Fibroblast of peridontal ligament (primary cell): ENCODE measurements at regions not wholly inside any gene's neighbourhood (a gene's known extent, or its start where the extent isn't known, plus 50 kb on each side); places are given as distances from the start of the nearest gene placed in this dataset.
"Not testable (repeated sequence)": the region's sequence is repeated elsewhere in the genome, so short reads cannot be mapped to it uniquely, and the experiment has no call there.

Source experiments
- DNase-seq: peaks from one replicate; pipeline ENCODE4 v3.0.0-alpha.2; 2010; ENCODE audit errors: extremely low read depth

GRCh38 chr2:53366543-53366942 lies 401.1 kb upstream of the CHAC2 start:
- no peak for DNase-seq

GRCh38 chr2:53362934-53363333 lies 404.7 kb upstream of the CHAC2 start:
- DNase-seq = no peak

GRCh38 chr2:53356291-53356905 lies 411.2 kb upstream of the CHAC2 start:
- DNase-seq = no peak

GRCh38 chr2:53353135-53354114 lies 414.2 kb upstream of the CHAC2 start:
- DNase-seq = peak; percentile 45

- DNase-seq = no peak
Observed at GRCh38 chr2:53347269-53347668, 420.3 kb upstream of the CHAC2 start.

- DNase-seq = no peak
Observed at GRCh38 chr2:53342248-53342647, 425.4 kb upstream of the CHAC2 start.

GRCh38 chr2:53334610-53335009 lies 433.0 kb upstream of the CHAC2 start:
- DNase-seq = peak; percentile 2

- no peak for DNase-seq
Observed at GRCh38 chr2:53331667-53332066, 435.9 kb upstream of the CHAC2 start.

- no peak for DNase-seq
Observed at GRCh38 chr2:53317861-53318260, 449.7 kb upstream of the CHAC2 start.

GRCh38 chr2:53315149-53315548 lies 452.5 kb upstream of the CHAC2 start:
- no peak for DNase-seq

- DNase-seq = no peak
Observed at GRCh38 chr2:53314718-53315117, 452.9 kb upstream of the CHAC2 start.

GRCh38 chr2:53313644-53314043 lies 454.0 kb upstream of the CHAC2 start:
- DNase-seq = not testable (repeated sequence)

- no peak for DNase-seq
Observed at GRCh38 chr2:53312721-53313120, 454.9 kb upstream of the CHAC2 start.

- no peak for DNase-seq
Observed at GRCh38 chr2:53312181-53312580, 455.4 kb upstream of the CHAC2 start.

- no peak for DNase-seq
Observed at GRCh38 chr2:53303012-53303578, 464.5 kb upstream of the CHAC2 start.

- DNase-seq = no peak
Observed at GRCh38 chr2:53302455-53302854, 465.1 kb upstream of the CHAC2 start.

- no peak for DNase-seq
Observed at GRCh38 chr2:53289309-53290006, 478.1 kb upstream of the CHAC2 start.

GRCh38 chr2:53286345-53286744 lies 481.3 kb upstream of the CHAC2 start:
- no peak for DNase-seq

GRCh38 chr2:53275743-53276142 lies 491.9 kb upstream of the CHAC2 start:
- DNase-seq = no peak

GRCh38 chr2:53268626-53269025 lies 499.0 kb upstream of the CHAC2 start:
- DNase-seq = no peak

- peak; percentile 3 for DNase-seq
Observed at GRCh38 chr2:53268086-53268485, 499.5 kb upstream of the CHAC2 start.
